Loucy (cell line): ENCODE measurements at regions not wholly inside any gene's neighbourhood (a gene's known extent, or its start where the extent isn't known, plus 50 kb on each side); places are given as distances from the start of the nearest gene placed in this dataset.

Experiments
- EZH2phosphoT487 ChIP-seq: fragments of 200-600 bp; IDR thresholded peaks from 2 replicates; pipeline ENCODE4 v1.6.1; 2018; ENCODE audit warnings: antibody characterized with exemption, mild to moderate bottlenecking, moderate library complexity, borderline replicate concordance
- TF ChIP-seq, protein P1 (sequence below): fragments of 200-600 bp; sonication (generic); conservative IDR thresholded peaks from 2 replicates; pipeline ENCODE4 v1.5.1; 2014; ENCODE audit warnings: mild to moderate bottlenecking, antibody characterized with exemption, low read length

DNA sequence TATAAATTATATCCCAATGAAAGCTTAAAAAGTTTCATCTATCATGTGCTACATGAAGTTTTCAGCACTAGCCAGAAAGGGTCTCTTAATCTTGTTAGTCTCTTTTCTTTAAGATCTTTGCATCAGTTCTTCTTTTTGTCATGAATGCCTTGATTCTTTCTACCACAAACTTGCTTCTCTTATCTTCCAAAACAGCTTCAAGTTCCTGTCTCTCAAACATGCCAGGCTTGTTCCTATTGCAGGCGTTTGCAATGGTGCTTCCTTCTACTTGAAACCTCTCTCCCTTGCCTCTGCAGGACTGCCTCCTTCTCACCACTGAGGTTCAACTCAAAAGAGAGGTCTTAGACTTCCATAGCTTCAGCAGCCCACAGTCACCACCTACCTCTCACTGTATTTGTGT is 104.3 kb upstream of the FRMD4B start:
- TF ChIP-seq, protein P1, sequence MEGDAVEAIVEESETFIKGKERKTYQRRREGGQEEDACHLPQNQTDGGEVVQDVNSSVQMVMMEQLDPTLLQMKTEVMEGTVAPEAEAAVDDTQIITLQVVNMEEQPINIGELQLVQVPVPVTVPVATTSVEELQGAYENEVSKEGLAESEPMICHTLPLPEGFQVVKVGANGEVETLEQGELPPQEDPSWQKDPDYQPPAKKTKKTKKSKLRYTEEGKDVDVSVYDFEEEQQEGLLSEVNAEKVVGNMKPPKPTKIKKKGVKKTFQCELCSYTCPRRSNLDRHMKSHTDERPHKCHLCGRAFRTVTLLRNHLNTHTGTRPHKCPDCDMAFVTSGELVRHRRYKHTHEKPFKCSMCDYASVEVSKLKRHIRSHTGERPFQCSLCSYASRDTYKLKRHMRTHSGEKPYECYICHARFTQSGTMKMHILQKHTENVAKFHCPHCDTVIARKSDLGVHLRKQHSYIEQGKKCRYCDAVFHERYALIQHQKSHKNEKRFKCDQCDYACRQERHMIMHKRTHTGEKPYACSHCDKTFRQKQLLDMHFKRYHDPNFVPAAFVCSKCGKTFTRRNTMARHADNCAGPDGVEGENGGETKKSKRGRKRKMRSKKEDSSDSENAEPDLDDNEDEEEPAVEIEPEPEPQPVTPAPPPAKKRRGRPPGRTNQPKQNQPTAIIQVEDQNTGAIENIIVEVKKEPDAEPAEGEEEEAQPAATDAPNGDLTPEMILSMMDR: no peak
- TF ChIP-seq EZH2phosphoT487: no peak
